ENCODE measurements at regions not wholly inside any gene's neighbourhood (a gene's known extent, or its start where the extent isn't known, plus 50 kb on each side); places are given as distances from the start of the nearest gene placed in this dataset.

DNA sequence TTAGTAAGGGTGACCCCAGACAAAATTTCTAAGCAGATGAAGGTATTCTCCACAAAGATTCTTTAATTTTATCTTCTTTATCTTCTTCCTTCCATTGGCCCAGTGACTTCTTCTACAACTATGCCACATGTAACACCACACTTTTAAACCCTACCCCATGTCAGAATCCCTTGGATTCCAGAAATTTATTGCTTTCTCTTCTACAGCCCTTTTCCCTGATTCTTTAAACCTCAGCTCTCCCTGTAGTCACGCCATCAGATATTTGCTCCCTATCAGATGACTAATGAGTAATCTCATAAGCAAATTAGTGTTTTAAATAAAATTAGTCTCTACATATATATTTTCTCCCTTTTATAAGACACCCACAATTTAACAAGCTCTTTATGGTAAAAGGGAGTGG lies 423.4 kb upstream of the CHORDC1 start:
- H4K20me1 ChIP-seq (ENCODE audit: insufficient read depth, low read length) = no peaks in the 10 kb centered on the region
- BruUV-seq (replicated peaks) = no TSS peak
- H2BK120ac ChIP-seq (ENCODE audit: low read depth, low read length) = no peak overlapping the region
- no peak overlapping the region for H2AFZ ChIP-seq (replicated peaks; ENCODE audit: low read length, poor library complexity)
- H2AK9ac ChIP-seq (replicated peaks; ENCODE audit: low read depth, low read length, poor library complexity) = no peak overlapping the region
- no peak for TF ChIP-seq MAFK (IDR thresholded peaks at IDR 0.05; ENCODE audit: low read depth, low read length)
- ChIA-PET POLR2A (ENCODE audit: unreplicated experiment) (no interaction called here), CTCF (no interaction called here)
- H3K9ac ChIP-seq (ENCODE audit: low read depth, low read length) = no peak overlapping the region
- H3K27me3 ChIP-seq (ENCODE audit: control insufficient read depth, insufficient read depth, low read length) = no peaks in the 10 kb centered on the region
- H3K4me2 ChIP-seq (ENCODE audit: low read depth, low read length) = no peak overlapping the region
- H4K8ac ChIP-seq (ENCODE audit: low read depth in 2 of 2, low read length in 2 of 2) = no peak overlapping the region
- no peak for DNase-seq
- no peak overlapping the region for H3K4me3 ChIP-seq (ENCODE audit: insufficient read depth, low read depth, low read length)
- no peak overlapping the region for H2BK15ac ChIP-seq (ENCODE audit: low read depth, low read length)
- no peak overlapping the region for H2BK5ac ChIP-seq (ENCODE audit: low read depth, low read length, poor library complexity, severe bottlenecking)
- in situ Hi-C loops (cut with MboI; ENCODE audit: low sequenced_read_pairs) = no loop called here
- H2BK20ac ChIP-seq (ENCODE audit: low read depth, low read length) = no peak overlapping the region
- H3K9me1 ChIP-seq (ENCODE audit: insufficient read depth, low read length) = no peaks in the 10 kb centered on the region
- H3K4me1 ChIP-seq (ENCODE audit: control insufficient read depth, insufficient read depth, low read length) = no peaks in the 10 kb centered on the region
- no CpG with 5 or more reads among the region's 1 CpG for WGBS, 2 experiments (ENCODE audit: extremely low coverage in 2 of 2, insufficient read length in 1 of 2)
- no peak overlapping the region for H3K18ac ChIP-seq (ENCODE audit: low read depth, low read length)
- dilution Hi-C loops (cut with HindIII; ENCODE audit: low sequenced_read_pairs, unreplicated experiment) = no loop called here
- no peaks in the 10 kb centered on the region for H3K36me3 ChIP-seq (ENCODE audit: control insufficient read depth, insufficient read depth, low read length)
- no peak for ATAC-seq (ENCODE audit: low read depth)
- no peak overlapping the region for H3K14ac ChIP-seq (replicated peaks; ENCODE audit: low read depth, low read length)
- H3K27ac ChIP-seq (ENCODE audit: insufficient read depth, low read length) = no peak overlapping the region
- no peak overlapping the region for H4K91ac ChIP-seq (ENCODE audit: insufficient read depth, low read depth, low read length)
- H3K79me1 ChIP-seq (ENCODE audit: low read depth in 1 of 2, low read length in 2 of 2) = no peaks in the 10 kb centered on the region
- intact Hi-C loops (cut with micrococcal nuclease) = no loop called here
- no peak overlapping the region for H2AK5ac ChIP-seq (ENCODE audit: low read depth, low read length)
- no peak overlapping the region for H3K23ac ChIP-seq (ENCODE audit: low read depth, low read length)
- no peaks in the 10 kb centered on the region for H3K9me3 ChIP-seq (ENCODE audit: control insufficient read depth, insufficient read depth, low read length)
- H3K4ac ChIP-seq (ENCODE audit: low read depth, low read length) = no peak overlapping the region
- H3K56ac ChIP-seq (ENCODE audit: extremely low read depth, insufficient read depth, low read length) = no peak overlapping the region
- H4K5ac ChIP-seq (ENCODE audit: low read depth, low read length) = no peak overlapping the region

Measured in IMR-90 (cell line).